ENCODE measurements at regions not wholly inside any gene's neighbourhood (a gene's known extent, or its start where the extent isn't known, plus 50 kb on each side); places are given as distances from the start of the nearest gene placed in this dataset.
A peak's percentile ranks its signal among the peaks of the same experiment; 100 is the strongest.

DNA sequence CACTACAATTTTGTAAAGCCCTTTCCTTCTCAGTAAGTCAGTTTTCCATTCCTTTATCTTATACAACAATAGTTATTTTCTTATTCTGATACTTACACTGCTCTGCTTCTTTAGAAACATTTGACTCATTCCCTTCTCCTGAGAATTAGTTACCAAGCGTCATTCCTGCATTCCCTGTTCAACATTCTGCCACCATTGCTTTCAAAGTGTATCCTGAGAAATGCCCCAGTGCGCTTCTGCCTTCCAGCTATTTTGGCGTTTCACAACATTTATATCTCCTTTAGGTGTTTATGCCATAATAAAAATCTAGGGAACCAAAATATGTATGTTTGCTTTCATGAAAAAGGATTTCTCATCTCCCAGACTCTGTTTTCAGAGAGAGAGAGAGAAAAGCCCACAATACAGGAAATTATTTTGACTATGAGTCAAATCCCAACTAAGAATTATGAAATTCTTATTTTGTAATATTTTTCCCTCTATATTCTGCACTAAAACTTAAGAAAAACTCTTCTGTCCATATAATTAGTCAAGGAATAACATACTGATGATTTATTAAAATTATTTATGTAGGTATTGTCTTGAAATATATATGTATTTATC, 118.2 kb upstream of the RAP2B start (continued):
- no peak for TF ChIP-seq POLR2A (IDR thresholded peaks at IDR 0.05; ENCODE audit: low read length)

DNA sequence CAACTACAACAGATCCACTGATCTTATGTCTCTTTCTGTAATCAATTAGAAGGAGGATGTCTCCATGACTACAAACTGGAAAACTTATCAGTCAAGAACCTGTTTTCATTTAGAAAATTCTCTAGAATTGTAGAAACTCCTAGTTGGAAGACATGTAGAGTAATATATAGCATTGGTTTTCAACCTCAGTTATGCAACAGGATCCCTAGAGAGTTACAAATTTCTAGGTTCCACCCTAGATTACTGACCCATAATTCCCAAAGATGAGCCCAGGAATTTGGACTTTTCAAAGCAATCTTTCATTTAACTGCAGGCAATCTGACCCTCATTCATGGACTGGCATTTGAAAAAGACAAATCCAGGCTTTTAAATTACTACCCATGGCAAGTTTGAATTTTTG, 116.9 kb upstream of the RAP2B start:
- Histone ChIP-seq H3K4me2 (no peak overlapping the region), H3K4me3 (no peak overlapping the region), H3K27ac (no peak overlapping the region; a peak in 1 of 6 replicates), H3K4me1 (peaks cover 17% of the 10 kb centered on the region), H3K9me3 (no peaks in the 10 kb centered on the region)
- ATAC-seq (no peak), DNase-seq (ENCODE audit: low read depth in 1 of 2, low spot score in 1 of 2) (no peak), FAIRE-seq (no peak)
- CTCF ChIA-PET, result no interaction called here
- no peak for TF ChIP-seq MAFK (IDR thresholded peaks at IDR 0.05; ENCODE audit: partially characterized antibody)
- TF ChIP-seq JUNB (IDR thresholded peaks at IDR 0.05), result no peak
- no peak for TF ChIP-seq JUN (IDR thresholded peaks at IDR 0.05)
- TF ChIP-seq NR3C1 (IDR thresholded peaks at IDR 0.05), result no peak
- TF ChIP-seq, protein P1, sequence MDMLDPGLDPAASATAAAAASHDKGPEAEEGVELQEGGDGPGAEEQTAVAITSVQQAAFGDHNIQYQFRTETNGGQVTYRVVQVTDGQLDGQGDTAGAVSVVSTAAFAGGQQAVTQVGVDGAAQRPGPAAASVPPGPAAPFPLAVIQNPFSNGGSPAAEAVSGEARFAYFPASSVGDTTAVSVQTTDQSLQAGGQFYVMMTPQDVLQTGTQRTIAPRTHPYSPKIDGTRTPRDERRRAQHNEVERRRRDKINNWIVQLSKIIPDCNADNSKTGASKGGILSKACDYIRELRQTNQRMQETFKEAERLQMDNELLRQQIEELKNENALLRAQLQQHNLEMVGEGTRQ (IDR thresholded peaks at IDR 0.05), result no peak
- POLR2A ChIA-PET, result no interaction called here

DNA sequence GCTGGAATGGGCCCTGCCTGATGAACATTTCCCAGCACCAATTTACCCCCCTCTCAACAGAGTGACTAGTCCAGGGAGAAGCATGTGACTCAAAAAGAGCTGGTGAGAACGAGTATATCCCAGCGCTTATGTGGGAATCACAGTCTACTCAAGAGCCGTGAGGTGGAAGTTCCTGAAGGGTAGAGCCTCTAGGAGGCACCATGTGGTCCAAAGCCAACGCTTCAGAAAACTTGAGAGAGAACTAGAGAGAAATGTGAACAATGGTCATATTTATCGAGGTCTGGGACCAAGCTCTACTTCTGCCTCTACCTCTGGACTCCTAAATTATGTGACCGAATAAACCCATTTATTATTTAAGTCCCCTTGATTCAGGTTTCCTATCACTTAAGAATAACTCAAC, 111.0 kb upstream of the RAP2B start:
- no peak overlapping the region for H3K4me3 ChIP-seq
- peaks cover 21% of the 10 kb centered on the region for H3K4me1 ChIP-seq
- TF ChIP-seq FOSB (CRISPR knock-in tag; IDR thresholded peaks at IDR 0.05) (no peak), MAFK (IDR thresholded peaks at IDR 0.05; ENCODE audit: partially characterized antibody) (no peak), ESRRA (IDR thresholded peaks at IDR 0.05; ENCODE audit: borderline replicate concordance, low read length) (no peak), FOSL2 (IDR thresholded peaks at IDR 0.05) (no peak), FOSL2 (CRISPR knock-in tag; IDR thresholded peaks at IDR 0.05) (no peak), RNF2 (IDR thresholded peaks at IDR 0.05; ENCODE audit: borderline replicate concordance, low read depth) (no peak), RARB (CRISPR knock-in tag; IDR thresholded peaks at IDR 0.05) (no peak), HDAC2 (IDR thresholded peaks at IDR 0.05) (no peak), ZC3H11A (IDR thresholded peaks at IDR 0.05) (no peak), HOXA7 (CRISPR knock-in tag; IDR thresholded peaks at IDR 0.05) (no peak), CBX2 (IDR thresholded peaks at IDR 0.05; ENCODE audit: borderline replicate concordance, low read depth) (no peak), NFE2L2 (conservative IDR thresholded peaks at IDR 0.05; ENCODE audit: low read length) (no peak), ZFP36 (IDR thresholded peaks at IDR 0.05; ENCODE audit: borderline replicate concordance, partially characterized antibody) (no peak), POLR2A (IDR thresholded peaks at IDR 0.05; ENCODE audit: low read length) (no peak), GATA3 (IDR thresholded peaks at IDR 0.05; ENCODE audit: borderline replicate concordance) (no peak), CHD4 (IDR thresholded peaks at IDR 0.05; ENCODE audit: borderline replicate concordance) (no peak), SMC3 (IDR thresholded peaks at IDR 0.05) (no peak), NR3C1 (IDR thresholded peaks at IDR 0.05) (no peak)
- TF ChIP-seq, protein P2, sequence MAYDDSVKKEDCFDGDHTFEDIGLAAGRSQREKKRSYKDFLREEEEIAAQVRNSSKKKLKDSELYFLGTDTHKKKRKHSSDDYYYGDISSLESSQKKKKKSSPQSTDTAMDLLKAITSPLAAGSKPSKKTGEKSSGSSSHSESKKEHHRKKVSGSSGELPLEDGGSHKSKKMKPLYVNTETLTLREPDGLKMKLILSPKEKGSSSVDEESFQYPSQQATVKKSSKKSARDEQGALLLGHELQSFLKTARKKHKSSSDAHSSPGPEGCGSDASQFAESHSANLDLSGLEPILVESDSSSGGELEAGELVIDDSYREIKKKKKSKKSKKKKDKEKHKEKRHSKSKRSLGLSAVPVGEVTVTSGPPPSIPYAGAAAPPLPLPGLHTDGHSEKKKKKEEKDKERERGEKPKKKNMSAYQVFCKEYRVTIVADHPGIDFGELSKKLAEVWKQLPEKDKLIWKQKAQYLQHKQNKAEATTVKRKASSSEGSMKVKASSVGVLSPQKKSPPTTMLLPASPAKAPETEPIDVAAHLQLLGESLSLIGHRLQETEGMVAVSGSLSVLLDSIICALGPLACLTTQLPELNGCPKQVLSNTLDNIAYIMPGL (CRISPR knock-in tag; IDR thresholded peaks at IDR 0.05; ENCODE audit: borderline replicate concordance), result no peak
- TF ChIP-seq, protein P1 (IDR thresholded peaks at IDR 0.05), result no peak
- TF ChIP-seq, protein P3, sequence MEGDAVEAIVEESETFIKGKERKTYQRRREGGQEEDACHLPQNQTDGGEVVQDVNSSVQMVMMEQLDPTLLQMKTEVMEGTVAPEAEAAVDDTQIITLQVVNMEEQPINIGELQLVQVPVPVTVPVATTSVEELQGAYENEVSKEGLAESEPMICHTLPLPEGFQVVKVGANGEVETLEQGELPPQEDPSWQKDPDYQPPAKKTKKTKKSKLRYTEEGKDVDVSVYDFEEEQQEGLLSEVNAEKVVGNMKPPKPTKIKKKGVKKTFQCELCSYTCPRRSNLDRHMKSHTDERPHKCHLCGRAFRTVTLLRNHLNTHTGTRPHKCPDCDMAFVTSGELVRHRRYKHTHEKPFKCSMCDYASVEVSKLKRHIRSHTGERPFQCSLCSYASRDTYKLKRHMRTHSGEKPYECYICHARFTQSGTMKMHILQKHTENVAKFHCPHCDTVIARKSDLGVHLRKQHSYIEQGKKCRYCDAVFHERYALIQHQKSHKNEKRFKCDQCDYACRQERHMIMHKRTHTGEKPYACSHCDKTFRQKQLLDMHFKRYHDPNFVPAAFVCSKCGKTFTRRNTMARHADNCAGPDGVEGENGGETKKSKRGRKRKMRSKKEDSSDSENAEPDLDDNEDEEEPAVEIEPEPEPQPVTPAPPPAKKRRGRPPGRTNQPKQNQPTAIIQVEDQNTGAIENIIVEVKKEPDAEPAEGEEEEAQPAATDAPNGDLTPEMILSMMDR (IDR thresholded peaks at IDR 0.05), result no peak
- WGBS (ENCODE audit: missing lambda C conversion rate), result 81% methylated on average over 6 of the region's 6 CpGs
- ATAC-seq (peak in 1 of 2 experiments; percentile 12; a peak in 1 of 6 replicates), DNase-seq (ENCODE audit: low read depth in 1 of 2, low spot score in 1 of 2) (peak in 1 of 2 experiments; percentile 16), FAIRE-seq (no peak)
- H3K4me2 ChIP-seq, result peak overlapping the region; percentile 61
- CTCF ChIA-PET, result interaction anchor here (2.5 to 2.8 kb wide), 2 partner anchors 8 to 110 kb away, joined by 7 to 12 read pairs; no protein-coding TSS in a partner anchor
- H3K27ac ChIP-seq, result peak overlapping the region; percentile 77 to 89
- POLR2A ChIA-PET, result interaction anchor here (2.3 kb wide), 1 partner anchor 110 kb away, joined by 43 read pairs; no protein-coding TSS in a partner anchor
- H3K9me3 ChIP-seq, result no peaks in the 10 kb centered on the region
